ENCODE measurements at regions not wholly inside any gene's neighbourhood (a gene's known extent, or its start where the extent isn't known, plus 50 kb on each side); places are given as distances from the start of the nearest gene placed in this dataset.
"Not testable (repeated sequence)": the region's sequence is repeated elsewhere in the genome, so short reads cannot be mapped to it uniquely, and the experiment has no call there.

GRCh38 chr20:1825507-1825906, 69.7 kb upstream of the SIRPA start:
- no peak for DNase-seq

- no peak for DNase-seq
These were observed 70.4 kb upstream of the SIRPA start for GRCh38 chr20:1824834-1825233.

GRCh38 chr20:1824181-1824580, 71.0 kb upstream of the SIRPA start:
- DNase-seq: no peak

GRCh38 chr20:1823450-1823844, 71.8 kb upstream of the SIRPA start:
- DNase-seq: no peak

- no peak for DNase-seq
These were observed 72.4 kb upstream of the SIRPA start for GRCh38 chr20:1822564-1823449.

GRCh38 chr20:1820138-1821079, 74.8 kb upstream of the SIRPA start:
- DNase-seq: no peak

- no peak for DNase-seq
These were observed 75.7 kb upstream of the SIRPA start for GRCh38 chr20:1819311-1820137.

GRCh38 chr20:1818895-1819294, 76.3 kb upstream of the SIRPA start:
- no peak for DNase-seq

- DNase-seq: no peak
These were observed 76.9 kb upstream of the SIRPA start for GRCh38 chr20:1818247-1818840.

GRCh38 chr20:1817577-1818211, 77.5 kb upstream of the SIRPA start:
- DNase-seq: no peak

- DNase-seq: no peak
These were observed 78.5 kb upstream of the SIRPA start for GRCh38 chr20:1816384-1817381.

GRCh38 chr20:1815502-1816085, 79.6 kb upstream of the SIRPA start:
- DNase-seq: no peak

GRCh38 chr20:1814861-1815260, 80.3 kb upstream of the SIRPA start:
- DNase-seq: not testable (repeated sequence)

GRCh38 chr20:1813674-1814635, 81.3 kb upstream of the SIRPA start:
- DNase-seq: no peak

- no peak for DNase-seq
These were observed 82.1 kb upstream of the SIRPA start for GRCh38 chr20:1813101-1813529.

- DNase-seq: no peak
These were observed 83.3 kb upstream of the SIRPA start for GRCh38 chr20:1811621-1812498.

- no peak for DNase-seq
These were observed 84.1 kb upstream of the SIRPA start for GRCh38 chr20:1810926-1811620.

All from CD4-positive, alpha-beta T cell treated with Interleukin-21 for 1 hour (primary cell).